ENCODE measurements at regions not wholly inside any gene's neighbourhood (a gene's known extent, or its start where the extent isn't known, plus 50 kb on each side); places are given as distances from the start of the nearest gene placed in this dataset.
"Not testable (repeated sequence)": the region's sequence is repeated elsewhere in the genome, so short reads cannot be mapped to it uniquely, and the experiment has no call there.

GRCh38 chr5:109630093-109630492, 59.6 kb upstream of the MAN2A1 start:
- FAIRE-seq (no peak), DNase-seq (ENCODE audit: insufficient read length, low spot score) (no peak)
- TF ChIP-seq POLR2A (IDR thresholded peaks at IDR 0.05; ENCODE audit: low read depth, low read length), result no peak

- DNase-seq (ENCODE audit: insufficient read length, low spot score) (no peak), FAIRE-seq (no peak)
- TF ChIP-seq POLR2A (IDR thresholded peaks at IDR 0.05; ENCODE audit: low read depth, low read length), result no peak
Measured at GRCh38 chr5:109628591-109628990, 61.1 kb upstream of the MAN2A1 start.

- not testable (repeated sequence) for DNase-seq (ENCODE audit: insufficient read length, low spot score); FAIRE-seq
Measured at GRCh38 chr5:109621266-109621665, 68.5 kb upstream of the MAN2A1 start.

GRCh38 chr5:109620651-109621050, 69.1 kb upstream of the MAN2A1 start:
- no peak for TF ChIP-seq POLR2A (IDR thresholded peaks at IDR 0.05; ENCODE audit: low read depth, low read length)
- DNase-seq (ENCODE audit: insufficient read length, low spot score) (no peak), FAIRE-seq (no peak)

GRCh38 chr5:109619606-109620005, 70.1 kb upstream of the MAN2A1 start:
- DNase-seq (ENCODE audit: insufficient read length, low spot score), result no peak
- TF ChIP-seq POLR2A (IDR thresholded peaks at IDR 0.05; ENCODE audit: low read depth, low read length), result no peak
- FAIRE-seq, result no peak

- DNase-seq (ENCODE audit: insufficient read length, low spot score), result no peak
- no peak for TF ChIP-seq POLR2A (IDR thresholded peaks at IDR 0.05; ENCODE audit: low read depth, low read length)
- FAIRE-seq, result no peak
Measured at GRCh38 chr5:109619021-109619460, 70.7 kb upstream of the MAN2A1 start.

- no peak for TF ChIP-seq POLR2A (IDR thresholded peaks at IDR 0.05; ENCODE audit: low read depth, low read length)
- FAIRE-seq (no peak), DNase-seq (ENCODE audit: insufficient read length, low spot score) (no peak)
Measured at GRCh38 chr5:109614981-109615380, 74.7 kb upstream of the MAN2A1 start.

GRCh38 chr5:109614301-109614700, 75.4 kb upstream of the MAN2A1 start:
- no peak for FAIRE-seq
- no peak for TF ChIP-seq POLR2A (IDR thresholded peaks at IDR 0.05; ENCODE audit: low read depth, low read length)
- no peak for DNase-seq (ENCODE audit: insufficient read length, low spot score)

GRCh38 chr5:109612278-109612905, 77.3 kb upstream of the MAN2A1 start:
- no peak for FAIRE-seq

GRCh38 chr5:109611505-109611904, 78.2 kb upstream of the MAN2A1 start:
- TF ChIP-seq POLR2A (IDR thresholded peaks at IDR 0.05; ENCODE audit: low read depth, low read length), result no peak
- DNase-seq (ENCODE audit: insufficient read length, low spot score) (no peak), FAIRE-seq (no peak)

More at GRCh38 chr5:109612278-109612905, 77.3 kb upstream of the MAN2A1 start:
- no peak for DNase-seq (ENCODE audit: insufficient read length, low spot score)
- TF ChIP-seq POLR2A (IDR thresholded peaks at IDR 0.05; ENCODE audit: low read depth, low read length), result no peak

GRCh38 chr5:109611061-109611460, 78.7 kb upstream of the MAN2A1 start:
- DNase-seq (ENCODE audit: insufficient read length, low spot score) (no peak), FAIRE-seq (no peak)
- no peak for TF ChIP-seq POLR2A (IDR thresholded peaks at IDR 0.05; ENCODE audit: low read depth, low read length)

- no peak for FAIRE-seq
- TF ChIP-seq POLR2A (IDR thresholded peaks at IDR 0.05; ENCODE audit: low read depth, low read length), result no peak
Measured at GRCh38 chr5:109610581-109610980, 79.1 kb upstream of the MAN2A1 start.

GRCh38 chr5:109605207-109605730, 84.5 kb upstream of the MAN2A1 start:
- no peak for TF ChIP-seq POLR2A (IDR thresholded peaks at IDR 0.05; ENCODE audit: low read depth, low read length)
- no peak for DNase-seq (ENCODE audit: insufficient read length, low spot score)
- no peak for FAIRE-seq

More at GRCh38 chr5:109610581-109610980, 79.1 kb upstream of the MAN2A1 start:
- no peak for DNase-seq (ENCODE audit: insufficient read length, low spot score)

GRCh38 chr5:109604758-109605157, 85.0 kb upstream of the MAN2A1 start:
- no peak for TF ChIP-seq POLR2A (IDR thresholded peaks at IDR 0.05; ENCODE audit: low read depth, low read length)
- FAIRE-seq, result no peak
- DNase-seq (ENCODE audit: insufficient read length, low spot score), result no peak

- no peak for TF ChIP-seq POLR2A (IDR thresholded peaks at IDR 0.05; ENCODE audit: low read depth, low read length)
- DNase-seq (ENCODE audit: insufficient read length, low spot score) (no peak), FAIRE-seq (no peak)
Measured at GRCh38 chr5:109601736-109602135, 88.0 kb upstream of the MAN2A1 start.

Measured in H54 (cell line).